ENCODE measurements at regions not wholly inside any gene's neighbourhood (a gene's known extent, or its start where the extent isn't known, plus 50 kb on each side); places are given as distances from the start of the nearest gene placed in this dataset.

DNA sequence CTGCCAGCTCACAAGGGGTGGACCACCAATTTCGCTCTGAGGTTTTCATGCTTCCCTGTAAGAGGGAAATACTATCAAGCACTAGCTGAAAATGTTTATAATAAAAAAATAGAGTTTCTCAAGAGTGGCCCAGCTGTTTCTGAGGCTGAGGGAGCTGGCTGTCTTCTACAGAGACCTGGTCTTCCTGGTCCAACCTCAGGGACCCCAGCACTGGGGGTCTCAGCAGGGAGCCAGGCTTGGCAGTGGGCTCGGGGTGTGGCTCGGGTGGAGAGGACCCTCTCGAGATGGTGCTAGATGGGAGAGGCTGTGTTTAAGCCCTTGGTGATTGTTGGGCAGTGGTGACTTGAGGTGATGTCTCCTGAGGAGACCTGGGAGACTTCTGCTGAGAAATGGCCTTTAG is 87.3 kb upstream of the SHH start:
- Histone ChIP-seq H3K4me1 (ENCODE audit: insufficient read depth) (no peaks in the 10 kb centered on the region), H3K79me2 (replicated peaks; ENCODE audit: insufficient read depth) (no peaks in the 10 kb centered on the region), H2AFZ (no peak overlapping the region), H3K36me3 (ENCODE audit: insufficient read depth) (no peaks in the 10 kb centered on the region), H3K27me3 (ENCODE audit: insufficient read depth) (no peaks in the 10 kb centered on the region), H3F3A (replicated peaks; ENCODE audit: low read depth) (no peaks in the 10 kb centered on the region), H3K4me2 (no peak overlapping the region), H3K27ac (ENCODE audit: low read depth) (no peak overlapping the region), H3K9me2 (ENCODE audit: insufficient read depth) (no peaks in the 10 kb centered on the region), H4K20me1 (replicated peaks; ENCODE audit: insufficient read depth) (no peaks in the 10 kb centered on the region), H3K4me3 (no peak overlapping the region)
- ATAC-seq (no peak), DNase-seq (ENCODE audit: low spot score) (no peak)
- Mint-ChIP-seq H3K27ac (no peak overlapping the region), H3K27me3 (ENCODE audit: insufficient read depth, low read depth, poor library complexity) (peaks cover 3% of the 10 kb centered on the region), H3K4me3 (no peak overlapping the region), H3K9me3 (peaks cover 11% of the 10 kb centered on the region), H3K36me3 (ENCODE audit: low read depth) (no peaks in the 10 kb centered on the region; the same call in 1 of the 3 replicates), H3K4me1 (no peaks in the 10 kb centered on the region)
- TF ChIP-seq NANOG (IDR thresholded peaks at IDR 0.05; ENCODE audit: borderline replicate concordance) (no peak), ZNF114 (CRISPR knock-in tag; IDR thresholded peaks at IDR 0.05) (no peak)
- TF ChIP-seq, protein P1, sequence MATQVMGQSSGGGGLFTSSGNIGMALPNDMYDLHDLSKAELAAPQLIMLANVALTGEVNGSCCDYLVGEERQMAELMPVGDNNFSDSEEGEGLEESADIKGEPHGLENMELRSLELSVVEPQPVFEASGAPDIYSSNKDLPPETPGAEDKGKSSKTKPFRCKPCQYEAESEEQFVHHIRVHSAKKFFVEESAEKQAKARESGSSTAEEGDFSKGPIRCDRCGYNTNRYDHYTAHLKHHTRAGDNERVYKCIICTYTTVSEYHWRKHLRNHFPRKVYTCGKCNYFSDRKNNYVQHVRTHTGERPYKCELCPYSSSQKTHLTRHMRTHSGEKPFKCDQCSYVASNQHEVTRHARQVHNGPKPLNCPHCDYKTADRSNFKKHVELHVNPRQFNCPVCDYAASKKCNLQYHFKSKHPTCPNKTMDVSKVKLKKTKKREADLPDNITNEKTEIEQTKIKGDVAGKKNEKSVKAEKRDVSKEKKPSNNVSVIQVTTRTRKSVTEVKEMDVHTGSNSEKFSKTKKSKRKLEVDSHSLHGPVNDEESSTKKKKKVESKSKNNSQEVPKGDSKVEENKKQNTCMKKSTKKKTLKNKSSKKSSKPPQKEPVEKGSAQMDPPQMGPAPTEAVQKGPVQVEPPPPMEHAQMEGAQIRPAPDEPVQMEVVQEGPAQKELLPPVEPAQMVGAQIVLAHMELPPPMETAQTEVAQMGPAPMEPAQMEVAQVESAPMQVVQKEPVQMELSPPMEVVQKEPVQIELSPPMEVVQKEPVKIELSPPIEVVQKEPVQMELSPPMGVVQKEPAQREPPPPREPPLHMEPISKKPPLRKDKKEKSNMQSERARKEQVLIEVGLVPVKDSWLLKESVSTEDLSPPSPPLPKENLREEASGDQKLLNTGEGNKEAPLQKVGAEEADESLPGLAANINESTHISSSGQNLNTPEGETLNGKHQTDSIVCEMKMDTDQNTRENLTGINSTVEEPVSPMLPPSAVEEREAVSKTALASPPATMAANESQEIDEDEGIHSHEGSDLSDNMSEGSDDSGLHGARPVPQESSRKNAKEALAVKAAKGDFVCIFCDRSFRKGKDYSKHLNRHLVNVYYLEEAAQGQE (IDR thresholded peaks at IDR 0.05; ENCODE audit: unreplicated experiment) = no peak

DNA sequence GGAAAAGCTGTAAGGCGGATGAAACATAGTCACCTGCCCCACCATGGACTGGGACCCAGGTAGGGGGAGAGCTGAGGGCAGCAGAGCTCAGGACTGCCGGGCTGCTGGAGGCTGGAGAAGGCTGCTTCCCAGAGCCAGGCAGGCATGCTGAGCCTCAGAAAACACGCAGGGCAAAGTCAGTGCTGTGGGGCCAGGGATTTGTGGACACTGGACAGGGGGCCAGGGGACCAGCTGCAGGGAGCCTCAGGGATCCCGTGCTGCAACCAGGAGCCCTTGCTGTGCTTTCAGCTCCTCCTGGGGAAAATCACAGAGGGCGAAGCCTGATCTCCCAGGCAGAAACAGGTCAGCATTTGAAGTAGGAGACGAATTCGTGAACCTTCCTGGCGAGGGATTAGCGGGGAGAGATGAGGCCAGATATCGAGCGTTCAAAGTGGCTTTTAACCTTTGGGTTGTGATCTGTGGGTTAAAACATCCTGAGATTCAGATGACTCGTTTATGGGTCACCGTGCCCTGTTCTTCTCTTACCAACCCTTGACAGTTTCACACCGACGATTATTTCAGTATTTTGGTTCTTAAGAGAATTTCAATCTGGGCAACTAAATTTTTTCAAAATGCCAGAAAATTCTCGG is 85.6 kb upstream of the SHH start:
- Histone ChIP-seq H3K4me3 (no peak overlapping the region), H3K27me3 (ENCODE audit: insufficient read depth) (no peaks in the 10 kb centered on the region), H3K9me2 (ENCODE audit: insufficient read depth) (no peaks in the 10 kb centered on the region), H3F3A (replicated peaks; ENCODE audit: low read depth) (no peaks in the 10 kb centered on the region), H3K79me2 (replicated peaks; ENCODE audit: insufficient read depth) (no peaks in the 10 kb centered on the region), H3K4me1 (ENCODE audit: insufficient read depth) (no peaks in the 10 kb centered on the region), H2AFZ (no peak overlapping the region), H4K20me1 (replicated peaks; ENCODE audit: insufficient read depth) (no peaks in the 10 kb centered on the region), H3K4me2 (no peak overlapping the region), H3K36me3 (ENCODE audit: insufficient read depth) (no peaks in the 10 kb centered on the region), H3K27ac (ENCODE audit: low read depth) (no peak overlapping the region)
- peaks cover 15% of the 10 kb centered on the region for H3K9me3 Mint-ChIP-seq
- H3K4me1 Mint-ChIP-seq = no peaks in the 10 kb centered on the region
- H3K36me3 Mint-ChIP-seq (ENCODE audit: low read depth) = no peaks in the 10 kb centered on the region; the same call in 1 of the 3 replicates
- DNase-seq (ENCODE audit: low spot score) = no peak
- H3K27me3 Mint-ChIP-seq (ENCODE audit: insufficient read depth, low read depth, poor library complexity) = peaks cover 3% of the 10 kb centered on the region
- no peak overlapping the region for H3K27ac Mint-ChIP-seq
- ATAC-seq = no peak
- TF ChIP-seq, protein P2, sequence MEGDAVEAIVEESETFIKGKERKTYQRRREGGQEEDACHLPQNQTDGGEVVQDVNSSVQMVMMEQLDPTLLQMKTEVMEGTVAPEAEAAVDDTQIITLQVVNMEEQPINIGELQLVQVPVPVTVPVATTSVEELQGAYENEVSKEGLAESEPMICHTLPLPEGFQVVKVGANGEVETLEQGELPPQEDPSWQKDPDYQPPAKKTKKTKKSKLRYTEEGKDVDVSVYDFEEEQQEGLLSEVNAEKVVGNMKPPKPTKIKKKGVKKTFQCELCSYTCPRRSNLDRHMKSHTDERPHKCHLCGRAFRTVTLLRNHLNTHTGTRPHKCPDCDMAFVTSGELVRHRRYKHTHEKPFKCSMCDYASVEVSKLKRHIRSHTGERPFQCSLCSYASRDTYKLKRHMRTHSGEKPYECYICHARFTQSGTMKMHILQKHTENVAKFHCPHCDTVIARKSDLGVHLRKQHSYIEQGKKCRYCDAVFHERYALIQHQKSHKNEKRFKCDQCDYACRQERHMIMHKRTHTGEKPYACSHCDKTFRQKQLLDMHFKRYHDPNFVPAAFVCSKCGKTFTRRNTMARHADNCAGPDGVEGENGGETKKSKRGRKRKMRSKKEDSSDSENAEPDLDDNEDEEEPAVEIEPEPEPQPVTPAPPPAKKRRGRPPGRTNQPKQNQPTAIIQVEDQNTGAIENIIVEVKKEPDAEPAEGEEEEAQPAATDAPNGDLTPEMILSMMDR (conservative IDR thresholded peaks at IDR 0.05; ENCODE audit: low read depth in 2 of 2) = no peak
- no peak for TF ChIP-seq EZH2phosphoT487 (IDR thresholded peaks at IDR 0.05; ENCODE audit: unreplicated experiment)
- TF ChIP-seq NANOG (IDR thresholded peaks at IDR 0.05; ENCODE audit: borderline replicate concordance) = no peak
- TF ChIP-seq, protein P1 (IDR thresholded peaks at IDR 0.05; ENCODE audit: unreplicated experiment) = no peak
- no peak for TF ChIP-seq POLR2AphosphoS5 (IDR thresholded peaks at IDR 0.05; ENCODE audit: low read depth)
- no peak for TF ChIP-seq CREB1 (CRISPR knock-in tag; IDR thresholded peaks at IDR 0.05; ENCODE audit: low read depth)
- TF ChIP-seq, protein P3, sequence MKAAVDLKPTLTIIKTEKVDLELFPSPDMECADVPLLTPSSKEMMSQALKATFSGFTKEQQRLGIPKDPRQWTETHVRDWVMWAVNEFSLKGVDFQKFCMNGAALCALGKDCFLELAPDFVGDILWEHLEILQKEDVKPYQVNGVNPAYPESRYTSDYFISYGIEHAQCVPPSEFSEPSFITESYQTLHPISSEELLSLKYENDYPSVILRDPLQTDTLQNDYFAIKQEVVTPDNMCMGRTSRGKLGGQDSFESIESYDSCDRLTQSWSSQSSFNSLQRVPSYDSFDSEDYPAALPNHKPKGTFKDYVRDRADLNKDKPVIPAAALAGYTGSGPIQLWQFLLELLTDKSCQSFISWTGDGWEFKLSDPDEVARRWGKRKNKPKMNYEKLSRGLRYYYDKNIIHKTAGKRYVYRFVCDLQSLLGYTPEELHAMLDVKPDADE (IDR thresholded peaks at IDR 0.05) = no peak
- no peak for TF ChIP-seq ZNF331 (CRISPR knock-in tag; IDR thresholded peaks at IDR 0.05; ENCODE audit: low read depth)
- no peak overlapping the region for H3K4me3 Mint-ChIP-seq

Measured in GM23338 (cell line).